PC-3 (cell line): ENCODE measurements at regions not wholly inside any gene's neighbourhood (a gene's known extent, or its start where the extent isn't known, plus 50 kb on each side); places are given as distances from the start of the nearest gene placed in this dataset.
"Not testable (repeated sequence)": the region's sequence is repeated elsewhere in the genome, so short reads cannot be mapped to it uniquely, and the experiment has no call there.

Experiments used
- ATAC-seq: fragments of 200-7000 bp; cut with Tn5 transposase; 2 replicates; pipeline ENCODE4 v1.9.1; 2020; ENCODE audit warnings: mild to moderate bottlenecking, moderate library complexity
- BruUV-seq: library from RNA; stranded (reverse); fragments of 400-500 nt; replicated peaks from 2 replicates; lab custom pipeline; 2021; lab: Mats Ljungman, UMichigan
- CTCF ChIA-PET: fragments of 300-600 bp; sonication (Branson Sonifier 250); formaldehyde crosslinking; loops from one replicate; lab custom pipeline; 2022; ENCODE audit warnings: antibody characterized with exemption; lab: Charles Lee
- POLR2A ChIA-PET: fragments of 300-600 bp; sonication (Branson Sonifier 250); formaldehyde crosslinking; loops from one replicate; lab custom pipeline; 2022; ENCODE audit warnings: antibody characterized with exemption; ENCODE audit not compliant: unreplicated experiment; lab: Charles Lee
- DNase-seq: peaks from one replicate; pipeline ENCODE4 v3.0.0-alpha.2; 2015
- H2AFZ ChIP-seq: fragments of 300-600 bp; sonication (generic); 2 replicates; pipeline ENCODE4 v1.6.0; 2016; ENCODE audit warnings: antibody characterized with exemption, low read length
- H3F3A ChIP-seq: fragments of 300-600 bp; sonication (generic); one replicate; pipeline ENCODE4 v1.6.0; 2017; ENCODE audit warnings: antibody characterized with exemption, low read length, control low read depth, mild to moderate bottlenecking; ENCODE audit not compliant: unreplicated experiment
- H3K27ac ChIP-seq: fragments of 300-600 bp; sonication (generic); 2 replicates; pipeline ENCODE4 v1.5.1; 2016; ENCODE audit warnings: mild to moderate bottlenecking, low read length
- H3K27me3 ChIP-seq: fragments of 300-600 bp; sonication (generic); 2 replicates; pipeline ENCODE4 v1.6.1; 2016; ENCODE audit warnings: low read length, mixed read lengths
- H3K36me3 ChIP-seq: fragments of 300-600 bp; sonication (generic); 2 replicates; pipeline ENCODE4 v1.6.1; 2016; ENCODE audit warnings: low read depth, mixed run types, low read length, mixed read lengths
- H3K4me1 ChIP-seq: fragments of 300-600 bp; sonication (generic); 2 replicates; pipeline ENCODE4 v1.5.1; 2016; ENCODE audit warnings: low read length; ENCODE audit not compliant: insufficient read depth
- H3K4me2 ChIP-seq: fragments of 300-600 bp; sonication (generic); 2 replicates; pipeline ENCODE4 v1.6.0; 2016; ENCODE audit warnings: low read length
- H3K4me3 ChIP-seq: fragments of 300-600 bp; sonication (generic); 2 replicates; pipeline ENCODE4 v1.5.1; 2016; ENCODE audit warnings: mild to moderate bottlenecking, low read length, mixed read lengths
- H3K79me2 ChIP-seq: fragments of 300-600 bp; sonication (generic); 2 replicates; pipeline ENCODE4 v1.6.1; 2017; ENCODE audit warnings: low read length, mixed read lengths
- H3K9ac ChIP-seq: fragments of 300-600 bp; sonication (generic); 2 replicates; pipeline ENCODE4 v1.6.0; 2016; ENCODE audit warnings: mild to moderate bottlenecking, low read length
- H3K9me2 ChIP-seq: fragments of 300-600 bp; sonication (generic); replicated peaks from 2 replicates; pipeline ENCODE4 v1.6.1; 2016; ENCODE audit warnings: mixed run types, low read length, mixed read lengths
- H3K9me3 ChIP-seq: fragments of 300-600 bp; sonication (generic); 2 replicates; pipeline ENCODE4 v1.6.1; 2016; ENCODE audit warnings: low read length, mixed read lengths
- H4K20me1 ChIP-seq: fragments of 300-600 bp; sonication (generic); 2 replicates; pipeline ENCODE4 v1.6.1; 2016; ENCODE audit warnings: low read length, mixed read lengths
- CTCF ChIP-seq: fragments of 300-600 bp; sonication (generic); conservative IDR thresholded peaks from 2 replicates; pipeline ENCODE4 v1.5.1; 2017; ENCODE audit warnings: antibody characterized with exemption, low read depth, mild to moderate bottlenecking, low read length
- EZH2 ChIP-seq: fragments of 300-600 bp; sonication (generic); IDR thresholded peaks from one replicate; pipeline ENCODE4 v1.6.1; 2017; ENCODE audit warnings: antibody characterized with exemption, mild to moderate bottlenecking, low read length; ENCODE audit not compliant: unreplicated experiment
- EZH2phosphoT487 ChIP-seq: fragments of 300-600 bp; sonication (generic); IDR thresholded peaks from 2 replicates; pipeline ENCODE4 v1.6.1; 2018; ENCODE audit warnings: mild to moderate bottlenecking, antibody characterized with exemption, low read length, borderline replicate concordance
- intact Hi-C: fragments of 100-400 bp; cut with micrococcal nuclease; formaldehyde crosslinking; loops from 2 replicates; pipeline ENCODE4 v1.9.0; 2023

DNA sequence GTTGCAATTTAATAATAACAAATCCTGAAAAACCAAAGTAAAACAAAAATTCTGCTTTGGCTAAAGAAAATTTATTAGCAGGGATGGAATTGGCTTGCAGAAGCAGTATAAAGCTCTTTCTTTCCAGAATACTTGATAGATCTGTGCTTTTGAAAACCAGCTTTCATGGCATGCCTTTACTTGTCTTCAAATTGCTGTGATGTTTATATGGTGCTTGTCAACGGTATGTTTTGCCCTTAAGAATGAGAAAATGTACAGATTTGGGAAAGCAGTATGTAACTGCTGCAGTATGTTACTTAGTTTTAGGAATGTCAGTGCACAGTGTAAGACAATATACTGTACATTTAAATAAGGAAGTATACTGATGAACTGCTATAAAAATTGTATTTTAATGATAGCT, 120.8 kb upstream of the PCDH20 start:
- H3K79me2 ChIP-seq: no peaks in the 10 kb centered on the region
- no peaks in the 10 kb centered on the region for H3F3A ChIP-seq
- H4K20me1 ChIP-seq: no peaks in the 10 kb centered on the region
- no peaks in the 10 kb centered on the region for H3K9me2 ChIP-seq
- no peaks in the 10 kb centered on the region for H3K36me3 ChIP-seq
- H3K27ac ChIP-seq: no peak overlapping the region
- intact Hi-C loops: no loop called here
- no peaks in the 10 kb centered on the region for H3K4me1 ChIP-seq
- H3K9ac ChIP-seq: no peak overlapping the region
- POLR2A ChIA-PET: no interaction called here
- no peak overlapping the region for H2AFZ ChIP-seq
- DNase-seq: no peak
- H3K4me3 ChIP-seq: no peak overlapping the region
- H3K4me2 ChIP-seq: no peak overlapping the region
- ATAC-seq: no peak
- BruUV-seq: no TSS peak
- H3K9me3 ChIP-seq: no peaks in the 10 kb centered on the region
- CTCF ChIA-PET: no interaction called here
- TF ChIP-seq EZH2phosphoT487 (no peak), CTCF (no peak), EZH2 (no peak)
- no peaks in the 10 kb centered on the region for H3K27me3 ChIP-seq

- DNase-seq (peak; percentile 25), ATAC-seq (peak; percentile 77)
- ChIA-PET CTCF (no interaction called here), POLR2A (interaction anchor here (0.7 kb wide), 1 partner anchor 1149 kb away, joined by 3 read pairs; no protein-coding TSS in a partner anchor)
- no TSS peak for BruUV-seq
- intact Hi-C loops: no loop called here
- H3K79me2 ChIP-seq: no peaks in the 10 kb centered on the region
- no peak overlapping the region for H3K9ac ChIP-seq
- no peak overlapping the region for H2AFZ ChIP-seq
- H4K20me1 ChIP-seq: no peaks in the 10 kb centered on the region
- H3K4me2 ChIP-seq: no peak overlapping the region
- H3K4me3 ChIP-seq: no peak overlapping the region
- no peaks in the 10 kb centered on the region for H3K9me3 ChIP-seq
- no peaks in the 10 kb centered on the region for H3F3A ChIP-seq
- H3K27me3 ChIP-seq: no peaks in the 10 kb centered on the region
- no peak overlapping the region for H3K27ac ChIP-seq
- no peaks in the 10 kb centered on the region for H3K4me1 ChIP-seq
- H3K9me2 ChIP-seq: no peaks in the 10 kb centered on the region
- no peak for TF ChIP-seq EZH2
- TF ChIP-seq EZH2phosphoT487: no peak
- no peak for TF ChIP-seq CTCF
- no peaks in the 10 kb centered on the region for H3K36me3 ChIP-seq
These were observed 115.9 kb upstream of the PCDH20 start for GRCh38 chr13:61531383-61532065.

DNA sequence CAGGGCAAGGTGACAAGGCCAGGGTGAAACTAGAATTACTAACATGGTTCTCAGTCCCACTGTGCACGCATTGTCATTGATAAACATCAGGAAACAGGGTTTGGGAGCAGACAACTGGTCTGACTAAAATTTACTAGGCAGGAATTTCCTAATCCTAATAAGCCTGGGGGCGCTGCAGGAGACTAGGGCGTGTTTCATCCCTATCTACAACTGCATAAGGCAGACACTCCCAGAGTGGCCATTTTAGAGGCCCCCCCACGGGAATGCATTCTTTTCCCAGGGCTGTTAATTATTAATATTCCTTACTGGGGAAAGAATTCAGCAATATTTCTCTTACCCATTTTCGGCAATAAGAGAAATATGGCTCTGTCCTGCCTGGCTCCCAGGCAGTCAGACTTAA, 103.6 kb upstream of the PCDH20 start:
- H3K27ac ChIP-seq, DNase-seq, H3K9me2 ChIP-seq, POLR2A ChIA-PET, H3K9me3 ChIP-seq, H4K20me1 ChIP-seq, BruUV-seq, H3K4me2 ChIP-seq, H2AFZ ChIP-seq, H3K27me3 ChIP-seq, H3F3A ChIP-seq, CTCF ChIA-PET, H3K79me2 ChIP-seq, H3K4me1 ChIP-seq, H3K4me3 ChIP-seq, ATAC-seq, H3K36me3 ChIP-seq, H3K9ac ChIP-seq, intact Hi-C loops: not testable (repeated sequence)
